HEK293T (cell line): ENCODE measurements at regions not wholly inside any gene's neighbourhood (a gene's known extent, or its start where the extent isn't known, plus 50 kb on each side); places are given as distances from the start of the nearest gene placed in this dataset.
"Not testable (repeated sequence)": the region's sequence is repeated elsewhere in the genome, so short reads cannot be mapped to it uniquely, and the experiment has no call there.

Experiments
- CTCF ChIA-PET: fragments of 350-600 bp; formaldehyde crosslinking; extraction: SDS; loops from one replicate; lab custom pipeline; 2021; ENCODE audit warnings: antibody characterized with exemption, inconsistent platforms; lab: Yijun Ruan, JAX
- POLR2A ChIA-PET: fragments of 350-600 bp; formaldehyde crosslinking; extraction: SDS; loops from one replicate; lab custom pipeline; 2020; ENCODE audit warnings: antibody characterized with exemption, inconsistent platforms; lab: Yijun Ruan, JAX
- DNase-seq: peaks from one replicate; pipeline ENCODE4 v3.0.0; 2012; ENCODE audit warnings: mixed read lengths; ENCODE audit errors: extremely low spot score
- ARNT ChIP-seq: fragments of 450-650 bp; IDR thresholded peaks from 2 replicates; pipeline ENCODE4 v1.6.1; 2017; ENCODE audit warnings: mild to moderate bottlenecking
- BHLHE40 ChIP-seq: fragments of 450-650 bp; IDR thresholded peaks from 2 replicates; pipeline ENCODE4 v1.6.1; 2016; ENCODE audit warnings: mild to moderate bottlenecking, moderate library complexity, borderline replicate concordance
- CTBP1 ChIP-seq: fragments of 450-650 bp; IDR thresholded peaks from 2 replicates; pipeline ENCODE4 v1.6.1; 2016; ENCODE audit warnings: borderline replicate concordance
- ELF4 ChIP-seq: fragments of 450-650 bp; IDR thresholded peaks from 2 replicates; pipeline ENCODE4 v1.6.1; 2017; ENCODE audit warnings: antibody characterized with exemption
- FOXA1 ChIP-seq: fragments of 450-650 bp; IDR thresholded peaks from 2 replicates; pipeline ENCODE4 v1.6.1; 2016; ENCODE audit warnings: mild to moderate bottlenecking
- FOXK2 ChIP-seq: fragments of 450-650 bp; IDR thresholded peaks from 2 replicates; pipeline ENCODE4 v1.6.1; 2016; ENCODE audit warnings: mild to moderate bottlenecking
- FOXM1 ChIP-seq: fragments of 450-650 bp; IDR thresholded peaks from 2 replicates; pipeline ENCODE4 v1.6.1; 2017; ENCODE audit warnings: mild to moderate bottlenecking, borderline replicate concordance
- HDGF ChIP-seq: fragments of 450-650 bp; IDR thresholded peaks from 2 replicates; pipeline ENCODE4 v1.6.1; 2017; ENCODE audit warnings: antibody characterized with exemption, borderline replicate concordance
- L3MBTL2 ChIP-seq: fragments of 450-650 bp; conservative IDR thresholded peaks from 2 replicates; pipeline ENCODE4 v1.6.1; 2016; ENCODE audit warnings: mild to moderate bottlenecking
- LEF1 ChIP-seq: fragments of 450-650 bp; IDR thresholded peaks from 2 replicates; pipeline ENCODE4 v1.6.1; 2017; ENCODE audit warnings: mild to moderate bottlenecking, borderline replicate concordance
- NFRKB ChIP-seq: fragments of 450-650 bp; IDR thresholded peaks from 2 replicates; pipeline ENCODE4 v1.6.1; 2016; ENCODE audit warnings: mild to moderate bottlenecking, moderate library complexity
- PKNOX1 ChIP-seq: fragments of 450-650 bp; IDR thresholded peaks from 2 replicates; pipeline ENCODE4 v1.6.1; 2016
- SP1 ChIP-seq: fragments of 450-650 bp; IDR thresholded peaks from 2 replicates; pipeline ENCODE4 v1.6.1; 2017
- SUZ12 ChIP-seq: fragments of 450-650 bp; IDR thresholded peaks from 2 replicates; pipeline ENCODE4 v1.6.1; 2016; ENCODE audit warnings: mild to moderate bottlenecking
- TARDBP ChIP-seq: fragments of 450-650 bp; IDR thresholded peaks from 2 replicates; pipeline ENCODE4 v1.6.1; 2016
- ZNF384 ChIP-seq: fragments of 450-650 bp; IDR thresholded peaks from 2 replicates; pipeline ENCODE4 v1.6.1; 2016

- ChIA-PET CTCF (no interaction called here), POLR2A (no interaction called here)
- no peak for TF ChIP-seq SP1
- no peak for TF ChIP-seq LEF1
- no peak for TF ChIP-seq HDGF
- no peak for TF ChIP-seq PKNOX1
- no peak for TF ChIP-seq ARNT
- DNase-seq = no peak
Measured at GRCh38 chr12:16789204-16789790, 183.3 kb upstream of the LMO3 start.

- ChIA-PET POLR2A (no interaction called here), CTCF (no interaction called here)
- DNase-seq = no peak
- no peak for TF ChIP-seq ARNT
- TF ChIP-seq NFRKB = no peak
- TF ChIP-seq FOXK2 = no peak
- no peak for TF ChIP-seq FOXM1
- TF ChIP-seq CTBP1 = no peak
- TF ChIP-seq ELF4 = no peak
- TF ChIP-seq SP1 = no peak
- no peak for TF ChIP-seq BHLHE40
- TF ChIP-seq FOXA1 = no peak
- TF ChIP-seq LEF1 = no peak
- no peak for TF ChIP-seq SUZ12
- TF ChIP-seq TARDBP = no peak
- no peak for TF ChIP-seq HDGF
- no peak for TF ChIP-seq PKNOX1
- no peak for TF ChIP-seq ZNF384
Measured at GRCh38 chr12:16788506-16789203, 182.7 kb upstream of the LMO3 start.

- no peak for TF ChIP-seq ELF4
- no peak for TF ChIP-seq SUZ12
- no peak for TF ChIP-seq BHLHE40
- no peak for TF ChIP-seq LEF1
- TF ChIP-seq NFRKB = no peak
- no peak for TF ChIP-seq ARNT
- no peak for TF ChIP-seq TARDBP
- no peak for TF ChIP-seq PKNOX1
- no peak for TF ChIP-seq SP1
- TF ChIP-seq FOXM1 = no peak
- no peak for TF ChIP-seq L3MBTL2
- no peak for TF ChIP-seq FOXA1
- no peak for TF ChIP-seq CTBP1
- no peak for TF ChIP-seq ZNF384
- no peak for TF ChIP-seq HDGF
- TF ChIP-seq FOXK2 = no peak
- ChIA-PET CTCF (no interaction called here), POLR2A (no interaction called here)
- DNase-seq = no peak
Measured at GRCh38 chr12:16785953-16786352, 180.0 kb upstream of the LMO3 start.

- CTCF ChIA-PET = no interaction called here
- POLR2A ChIA-PET = no interaction called here
- TF ChIP-seq SUZ12 (no peak), FOXA1 (no peak), SP1 (no peak), FOXK2 (no peak), BHLHE40 (no peak), TARDBP (no peak), L3MBTL2 (no peak), LEF1 (no peak)
- no peak for DNase-seq
Measured at GRCh38 chr12:16785524-16785923, 179.6 kb upstream of the LMO3 start.

GRCh38 chr12:16769129-16769528 lies 163.2 kb upstream of the LMO3 start:
- CTCF ChIA-PET, POLR2A ChIA-PET, DNase-seq: not testable (repeated sequence)

- TF ChIP-seq NFRKB (no peak), FOXK2 (no peak), FOXA1 (no peak), LEF1 (no peak), ZNF384 (no peak), HDGF (no peak), BHLHE40 (no peak), FOXM1 (no peak), SP1 (no peak), SUZ12 (no peak)
- ChIA-PET POLR2A (no interaction called here), CTCF (no interaction called here)
- no peak for DNase-seq
Measured at GRCh38 chr12:16766736-16767135, 160.8 kb upstream of the LMO3 start.

- ChIA-PET CTCF (interaction anchor here (0.7 kb wide), 1 partner anchor 613 kb away, joined by 4 read pairs; no protein-coding TSS in a partner anchor), POLR2A (no interaction called here)
- TF ChIP-seq PKNOX1 (no peak), L3MBTL2 (no peak), CTBP1 (no peak), NFRKB (no peak), FOXK2 (no peak), TARDBP (no peak), FOXM1 (no peak), ZNF384 (no peak), ELF4 (no peak), LEF1 (no peak)
- no peak for DNase-seq
Measured at GRCh38 chr12:16763901-16764300, 157.9 kb upstream of the LMO3 start.
